ENCODE measurements at regions not wholly inside any gene's neighbourhood (a gene's known extent, or its start where the extent isn't known, plus 50 kb on each side); places are given as distances from the start of the nearest gene placed in this dataset.

GRCh38 chr13:106702505-106702904 lies 134.6 kb upstream of the ARGLU1 start:
- intact Hi-C loops (cut with DNase I, micrococcal nuclease), result no loop called here
- Mint-ChIP-seq H3K9me3 (no peaks in the 10 kb centered on the region), H3K27ac (no peak overlapping the region), H3K4me3 (no peak overlapping the region), H3K27me3 (peaks cover 8% of the 10 kb centered on the region), H3K36me3 (ENCODE audit: low read depth) (no peaks in the 10 kb centered on the region), H3K4me1 (ENCODE audit: low read depth) (no peaks in the 10 kb centered on the region)
- peaks cover 0 to 4% of the 10 kb centered on the region in 2 experiments for H3K9me3 ChIP-seq (ENCODE audit: control insufficient read depth in 1 of 2, insufficient read depth in 1 of 2, low read length in 2 of 2)
- ATAC-seq (ENCODE audit: poor library complexity), result no peak
- no peaks in the 10 kb centered on the region for H3K4me1 ChIP-seq (ENCODE audit: insufficient read depth, low read length)
- ChIA-PET CTCF (no interaction called here), POLR2A (no interaction called here)
- no peak overlapping the region for H3K27ac ChIP-seq (ENCODE audit: low read depth in 1 of 2, low read length in 2 of 2)
- H3K27me3 ChIP-seq (ENCODE audit: control insufficient read depth in 1 of 2, insufficient read depth in 2 of 2, low read length in 2 of 2), result no peaks in the 10 kb centered on the region
- no peaks in the 10 kb centered on the region for H3K36me3 ChIP-seq (ENCODE audit: insufficient read depth, low read length)
- no peak overlapping the region for H3K4me3 ChIP-seq (ENCODE audit: low read length)
- no peak for DNase-seq
- TF ChIP-seq CTCF (IDR thresholded peaks at IDR 0.05), result no peak

GRCh38 chr13:106701771-106702341 lies 133.9 kb upstream of the ARGLU1 start:
- no peak overlapping the region for H3K4me3 ChIP-seq (ENCODE audit: low read length)
- no peaks in the 10 kb centered on the region for H3K27me3 ChIP-seq (ENCODE audit: control insufficient read depth in 1 of 2, insufficient read depth in 2 of 2, low read length in 2 of 2)
- intact Hi-C loops (cut with DNase I, micrococcal nuclease), result no loop called here
- no peaks in the 10 kb centered on the region for H3K9me3 Mint-ChIP-seq
- ATAC-seq (ENCODE audit: poor library complexity) (no peak), DNase-seq (no peak)
- ChIA-PET POLR2A (no interaction called here), CTCF (no interaction called here)
- no peaks in the 10 kb centered on the region for H3K36me3 Mint-ChIP-seq (ENCODE audit: low read depth)
- no peaks in the 10 kb centered on the region for H3K4me1 Mint-ChIP-seq (ENCODE audit: low read depth)
- peaks cover 8% of the 10 kb centered on the region for H3K27me3 Mint-ChIP-seq
- H3K4me1 ChIP-seq (ENCODE audit: insufficient read depth, low read length), result no peaks in the 10 kb centered on the region
- no peak overlapping the region for H3K27ac Mint-ChIP-seq
- H3K9me3 ChIP-seq (ENCODE audit: control insufficient read depth in 1 of 2, insufficient read depth in 1 of 2, low read length in 2 of 2), result peaks cover 0 to 4% of the 10 kb centered on the region in 2 experiments
- H3K27ac ChIP-seq (ENCODE audit: low read depth in 1 of 2, low read length in 2 of 2), result no peak overlapping the region
- no peaks in the 10 kb centered on the region for H3K36me3 ChIP-seq (ENCODE audit: insufficient read depth, low read length)
- no peak overlapping the region for H3K4me3 Mint-ChIP-seq
- no peak for TF ChIP-seq CTCF (IDR thresholded peaks at IDR 0.05)

- no peak overlapping the region for H3K27ac Mint-ChIP-seq
- H3K4me1 Mint-ChIP-seq (ENCODE audit: low read depth), result no peaks in the 10 kb centered on the region
- Histone ChIP-seq H3K27me3 (ENCODE audit: control insufficient read depth in 1 of 2, insufficient read depth in 2 of 2, low read length in 2 of 2) (no peaks in the 10 kb centered on the region), H3K4me3 (ENCODE audit: low read length) (no peak overlapping the region), H3K36me3 (ENCODE audit: insufficient read depth, low read length) (no peaks in the 10 kb centered on the region), H3K4me1 (ENCODE audit: insufficient read depth, low read length) (no peaks in the 10 kb centered on the region), H3K9me3 (ENCODE audit: control insufficient read depth in 1 of 2, insufficient read depth in 1 of 2, low read length in 2 of 2) (peaks cover 0 to 4% of the 10 kb centered on the region in 2 experiments), H3K27ac (ENCODE audit: low read depth in 1 of 2, low read length in 2 of 2) (no peak overlapping the region)
- TF ChIP-seq CTCF (IDR thresholded peaks at IDR 0.05), result no peak
- intact Hi-C loops (cut with DNase I, micrococcal nuclease), result no loop called here
- DNase-seq (no peak), ATAC-seq (ENCODE audit: poor library complexity) (no peak)
- POLR2A ChIA-PET, result no interaction called here
- H3K36me3 Mint-ChIP-seq (ENCODE audit: low read depth), result no peaks in the 10 kb centered on the region
- CTCF ChIA-PET, result no interaction called here
- H3K4me3 Mint-ChIP-seq, result no peak overlapping the region
- peaks cover 8% of the 10 kb centered on the region for H3K27me3 Mint-ChIP-seq
- H3K9me3 Mint-ChIP-seq, result no peaks in the 10 kb centered on the region
Observed at GRCh38 chr13:106700439-106700838, 132.5 kb upstream of the ARGLU1 start.

Measured in CD4-positive, alpha-beta T cell (primary cell).